ENCODE measurements at regions not wholly inside any gene's neighbourhood (a gene's known extent, or its start where the extent isn't known, plus 50 kb on each side); places are given as distances from the start of the nearest gene placed in this dataset.

DNA sequence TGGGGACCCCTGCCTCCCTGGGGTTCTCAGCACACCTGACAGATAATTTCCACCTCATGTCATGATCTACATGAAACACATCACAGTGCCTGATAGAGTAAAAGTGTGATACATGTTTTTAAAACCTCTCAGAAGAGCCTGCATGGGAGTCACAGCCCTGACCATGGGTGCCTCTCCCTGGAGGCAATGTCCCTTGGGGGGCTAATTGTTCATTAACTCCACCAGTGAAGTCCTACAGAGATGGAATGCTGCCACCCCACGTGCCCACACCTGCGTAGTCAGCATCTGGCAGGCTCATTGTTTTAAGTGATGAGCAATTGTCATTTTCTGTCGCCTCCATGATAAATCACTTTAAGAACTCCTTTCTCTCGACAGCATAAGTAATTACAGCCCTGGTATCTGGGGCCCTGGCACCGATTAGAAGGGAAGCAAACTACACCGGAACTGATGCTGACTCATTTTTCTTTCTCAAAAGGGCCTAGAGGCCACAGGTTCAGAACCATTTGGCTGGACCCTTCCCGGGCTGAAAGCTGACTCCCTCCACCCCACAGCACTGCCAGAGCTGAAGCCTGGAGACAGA, 109.6 kb upstream of the GJB5 start:
- Mint-ChIP-seq H3K36me3 (no peaks in the 10 kb centered on the region), H3K4me1 (peaks cover 0 to 3% (median 0%) of the 10 kb centered on the region in 4 donors), H3K27me3 (peaks cover 34 to 40% of the 10 kb centered on the region in 2 donors), H3K27ac (no peak overlapping the region), H3K9me3 (no peaks in the 10 kb centered on the region), H3K4me3 (no peak overlapping the region)
- H3K9me3 ChIP-seq (ENCODE audit: control insufficient read depth in 1 of 2, low read length in 2 of 2): no peaks in the 10 kb centered on the region
- no peak for DNase-seq
- CTCF ChIA-PET (ENCODE audit: partially characterized antibody): no interaction called here
- POLR2A ChIA-PET (ENCODE audit: partially characterized antibody): no interaction called here
- H3K4me1 ChIP-seq (ENCODE audit: insufficient read depth, low read length): no peaks in the 10 kb centered on the region
- H3K27ac ChIP-seq (ENCODE audit: low read depth, low read length): no peak overlapping the region
- intact Hi-C loops (cut with micrococcal nuclease): no loop called here
- H3K4me3 ChIP-seq (ENCODE audit: low read length in 2 of 2): no peak overlapping the region
- no peaks in the 10 kb centered on the region for H3K36me3 ChIP-seq (ENCODE audit: insufficient read depth, low read length)
- H3K27me3 ChIP-seq (ENCODE audit: insufficient read depth, low read length): peaks cover 14% of the 10 kb centered on the region

DNA sequence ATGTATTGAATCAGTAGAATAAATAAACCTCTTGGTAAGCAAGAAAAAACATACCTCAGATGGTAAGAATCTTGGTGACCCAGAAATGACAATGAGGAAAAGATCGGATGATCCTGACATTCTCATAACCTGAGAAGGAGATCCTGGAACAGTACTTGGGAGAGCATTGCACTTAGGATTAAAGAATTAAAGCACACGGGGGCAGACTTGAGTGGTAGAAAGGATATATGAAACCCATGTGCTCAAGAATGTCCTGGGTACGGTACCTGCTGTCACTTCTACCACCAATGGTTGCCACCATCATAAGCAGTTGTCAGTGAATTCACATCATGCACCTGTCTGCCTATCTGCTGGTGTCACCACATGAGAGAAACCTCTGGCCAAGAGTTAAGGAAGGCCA, 108.9 kb upstream of the GJB5 start:
- no peaks in the 10 kb centered on the region for H3K9me3 ChIP-seq (ENCODE audit: control insufficient read depth in 1 of 2, low read length in 2 of 2)
- no peak overlapping the region for H3K4me3 ChIP-seq (ENCODE audit: low read length in 2 of 2)
- no peaks in the 10 kb centered on the region for H3K4me1 ChIP-seq (ENCODE audit: insufficient read depth, low read length)
- H3K9me3 Mint-ChIP-seq: no peaks in the 10 kb centered on the region
- peaks cover 14% of the 10 kb centered on the region for H3K27me3 ChIP-seq (ENCODE audit: insufficient read depth, low read length)
- H3K4me3 Mint-ChIP-seq: no peak overlapping the region
- H3K27ac Mint-ChIP-seq: no peak overlapping the region
- no peaks in the 10 kb centered on the region for H3K36me3 ChIP-seq (ENCODE audit: insufficient read depth, low read length)
- POLR2A ChIA-PET (ENCODE audit: partially characterized antibody): no interaction called here
- intact Hi-C loops (cut with micrococcal nuclease): no loop called here
- no peak for DNase-seq
- no peaks in the 10 kb centered on the region for H3K36me3 Mint-ChIP-seq
- H3K4me1 Mint-ChIP-seq: no peaks in the 10 kb centered on the region
- peaks cover 31 to 36% of the 10 kb centered on the region in 2 donors for H3K27me3 Mint-ChIP-seq
- H3K27ac ChIP-seq (ENCODE audit: low read depth, low read length): no peak overlapping the region
- CTCF ChIA-PET (ENCODE audit: partially characterized antibody): no interaction called here

DNA sequence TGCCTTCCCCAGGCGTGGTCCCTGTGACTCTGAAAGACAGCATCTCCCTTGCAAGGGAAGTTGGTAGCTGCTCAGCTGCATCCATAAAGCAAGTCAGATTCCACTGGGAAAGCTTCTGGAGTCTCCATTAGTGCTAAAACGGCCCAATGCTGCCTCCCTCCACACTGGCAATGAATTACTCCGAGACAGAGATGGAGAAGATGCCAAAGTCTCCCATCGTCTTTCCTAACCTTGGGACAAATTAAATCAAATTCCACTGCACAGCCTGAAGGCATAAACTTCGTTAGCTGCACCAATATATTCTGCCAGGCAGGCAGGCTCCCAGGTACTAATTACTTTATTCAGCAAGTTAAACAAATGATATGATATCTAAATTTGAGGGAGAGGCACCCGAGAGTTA, 106.3 kb upstream of the GJB5 start:
- Histone ChIP-seq H3K27ac (ENCODE audit: low read depth, low read length) (no peak overlapping the region), H3K4me1 (ENCODE audit: insufficient read depth, low read length) (no peaks in the 10 kb centered on the region), H3K36me3 (ENCODE audit: insufficient read depth, low read length) (no peaks in the 10 kb centered on the region), H3K9me3 (ENCODE audit: control insufficient read depth in 1 of 2, low read length in 2 of 2) (no peaks in the 10 kb centered on the region), H3K4me3 (ENCODE audit: low read length in 2 of 2) (no peak overlapping the region), H3K27me3 (ENCODE audit: insufficient read depth, low read length) (peaks cover 14% of the 10 kb centered on the region)
- no peaks in the 10 kb centered on the region for H3K4me1 Mint-ChIP-seq
- POLR2A ChIA-PET (ENCODE audit: partially characterized antibody): no interaction called here
- H3K27ac Mint-ChIP-seq: no peak overlapping the region
- CTCF ChIA-PET (ENCODE audit: partially characterized antibody): no interaction called here
- no peaks in the 10 kb centered on the region for H3K36me3 Mint-ChIP-seq
- intact Hi-C loops (cut with micrococcal nuclease): no loop called here
- no peak overlapping the region for H3K4me3 Mint-ChIP-seq
- peaks cover 28 to 42% of the 10 kb centered on the region in 2 donors for H3K27me3 Mint-ChIP-seq
- H3K9me3 Mint-ChIP-seq: peaks cover 0 to 2% (median 0%) of the 10 kb centered on the region in 8 donors
- DNase-seq: no peak

DNA sequence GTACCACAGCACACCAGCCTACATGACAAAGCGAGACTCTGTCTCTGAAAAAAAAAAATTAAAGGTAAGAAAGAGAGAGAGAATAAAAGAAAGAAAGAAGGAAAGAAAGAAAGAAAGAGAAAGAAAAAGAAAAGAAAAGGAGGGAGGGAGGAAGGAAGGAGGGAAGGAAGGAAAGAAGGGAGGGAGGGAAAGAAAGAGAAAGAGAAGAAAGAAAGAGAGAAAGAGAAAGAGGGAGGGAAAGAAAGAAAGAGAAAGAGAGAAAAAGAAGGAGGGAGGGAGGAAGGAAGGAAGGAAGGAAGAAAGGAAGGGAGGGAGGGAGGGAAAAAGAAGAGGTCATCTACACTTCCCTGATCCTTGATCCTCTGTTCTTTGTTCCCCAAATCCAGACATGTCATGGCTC, 104.8 kb upstream of the GJB5 start:
- no peak overlapping the region for H3K4me3 Mint-ChIP-seq
- H3K9me3 ChIP-seq (ENCODE audit: control insufficient read depth in 1 of 2, low read length in 2 of 2): no peaks in the 10 kb centered on the region
- H3K27ac ChIP-seq (ENCODE audit: low read depth, low read length): no peak overlapping the region
- ChIA-PET POLR2A (ENCODE audit: partially characterized antibody) (no interaction called here), CTCF (ENCODE audit: partially characterized antibody) (no interaction called here)
- no peaks in the 10 kb centered on the region for H3K36me3 Mint-ChIP-seq
- H3K4me1 Mint-ChIP-seq: no peaks in the 10 kb centered on the region
- peaks cover 0 to 2% (median 0%) of the 10 kb centered on the region in 8 donors for H3K9me3 Mint-ChIP-seq
- H3K27me3 Mint-ChIP-seq: peaks cover 30 to 45% of the 10 kb centered on the region in 2 donors
- no peak for DNase-seq
- H3K27ac Mint-ChIP-seq: no peak overlapping the region
- intact Hi-C loops (cut with micrococcal nuclease): no loop called here
- no peak overlapping the region for H3K4me3 ChIP-seq (ENCODE audit: low read length in 2 of 2)
- peaks cover 14% of the 10 kb centered on the region for H3K27me3 ChIP-seq (ENCODE audit: insufficient read depth, low read length)
- H3K36me3 ChIP-seq (ENCODE audit: insufficient read depth, low read length): no peaks in the 10 kb centered on the region
- no peaks in the 10 kb centered on the region for H3K4me1 ChIP-seq (ENCODE audit: insufficient read depth, low read length)

DNA sequence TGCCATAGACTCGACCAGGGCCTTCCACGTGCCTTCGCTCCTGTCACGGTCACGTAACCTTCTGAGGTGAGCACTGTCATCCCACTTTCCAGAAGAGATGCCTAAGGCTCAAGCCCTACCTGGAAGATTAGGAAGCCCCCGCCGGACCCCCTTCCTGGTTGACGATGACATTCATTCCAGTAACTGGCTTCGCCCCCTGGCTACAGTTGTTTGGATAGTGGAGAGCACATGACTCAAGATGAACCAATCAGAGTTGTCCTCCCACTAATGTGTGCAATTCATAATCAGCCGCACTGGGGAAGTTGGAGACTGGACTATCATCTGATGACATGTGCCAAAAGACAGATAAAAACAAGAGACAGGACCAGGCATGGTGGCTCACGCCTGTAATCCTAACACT, 104.0 kb upstream of the GJB5 start:
- no peak overlapping the region for H3K27ac ChIP-seq (ENCODE audit: low read depth, low read length)

GRCh38 chr1:34653110-34653509, 101.7 kb upstream of the GJB5 start:
- H3K4me3 ChIP-seq (ENCODE audit: low read length in 2 of 2): no peak overlapping the region
- ChIA-PET POLR2A (ENCODE audit: partially characterized antibody) (no interaction called here), CTCF (ENCODE audit: partially characterized antibody) (no interaction called here)
- peaks cover 3% of the 10 kb centered on the region for H3K27me3 ChIP-seq (ENCODE audit: insufficient read depth, low read length)
- Mint-ChIP-seq H3K36me3 (no peaks in the 10 kb centered on the region), H3K9me3 (peaks cover 0 to 3% (median 0%) of the 10 kb centered on the region in 8 donors), H3K27ac (no peak overlapping the region), H3K4me1 (no peaks in the 10 kb centered on the region), H3K27me3 (peaks cover 20 to 32% of the 10 kb centered on the region in 2 donors), H3K4me3 (no peak overlapping the region)
- intact Hi-C loops (cut with micrococcal nuclease): no loop called here
- H3K9me3 ChIP-seq (ENCODE audit: control insufficient read depth in 1 of 2, low read length in 2 of 2): no peaks in the 10 kb centered on the region
- no peaks in the 10 kb centered on the region for H3K4me1 ChIP-seq (ENCODE audit: insufficient read depth, low read length)
- H3K27ac ChIP-seq (ENCODE audit: low read depth, low read length): no peak overlapping the region
- no peaks in the 10 kb centered on the region for H3K36me3 ChIP-seq (ENCODE audit: insufficient read depth, low read length)
- no peak for DNase-seq

More for the DNA sequence above, 104.0 kb upstream of the GJB5 start:
- no peaks in the 10 kb centered on the region for H3K36me3 Mint-ChIP-seq
- intact Hi-C loops (cut with micrococcal nuclease): no loop called here
- H3K9me3 ChIP-seq (ENCODE audit: control insufficient read depth in 1 of 2, low read length in 2 of 2): no peaks in the 10 kb centered on the region
- no peaks in the 10 kb centered on the region for H3K4me1 Mint-ChIP-seq
- CTCF ChIA-PET (ENCODE audit: partially characterized antibody): no interaction called here
- no peaks in the 10 kb centered on the region for H3K36me3 ChIP-seq (ENCODE audit: insufficient read depth, low read length)
- H3K27me3 ChIP-seq (ENCODE audit: insufficient read depth, low read length): peaks cover 14% of the 10 kb centered on the region
- DNase-seq: no peak
- H3K4me3 ChIP-seq (ENCODE audit: low read length in 2 of 2): no peak overlapping the region
- H3K27ac Mint-ChIP-seq: no peak overlapping the region
- POLR2A ChIA-PET (ENCODE audit: partially characterized antibody): no interaction called here
- no peak overlapping the region for H3K4me3 Mint-ChIP-seq
- H3K4me1 ChIP-seq (ENCODE audit: insufficient read depth, low read length): no peaks in the 10 kb centered on the region
- peaks cover 30 to 38% of the 10 kb centered on the region in 2 donors for H3K27me3 Mint-ChIP-seq
- H3K9me3 Mint-ChIP-seq: peaks cover 0 to 3% (median 0%) of the 10 kb centered on the region in 8 donors

- ChIA-PET CTCF (ENCODE audit: partially characterized antibody) (no interaction called here), POLR2A (ENCODE audit: partially characterized antibody) (no interaction called here)
- Histone ChIP-seq H3K9me3 (ENCODE audit: control insufficient read depth in 1 of 2, low read length in 2 of 2) (no peaks in the 10 kb centered on the region), H3K4me3 (ENCODE audit: low read length in 2 of 2) (no peak overlapping the region), H3K27ac (ENCODE audit: low read depth, low read length) (no peak overlapping the region), H3K4me1 (ENCODE audit: insufficient read depth, low read length) (no peaks in the 10 kb centered on the region), H3K36me3 (ENCODE audit: insufficient read depth, low read length) (no peaks in the 10 kb centered on the region), H3K27me3 (ENCODE audit: insufficient read depth, low read length) (no peaks in the 10 kb centered on the region)
- Mint-ChIP-seq H3K27ac (no peak overlapping the region), H3K4me1 (no peaks in the 10 kb centered on the region), H3K36me3 (no peaks in the 10 kb centered on the region), H3K27me3 (peaks cover 11 to 15% of the 10 kb centered on the region in 2 donors), H3K9me3 (peaks cover 0 to 3% (median 0%) of the 10 kb centered on the region in 8 donors), H3K4me3 (no peak overlapping the region)
- DNase-seq: no peak
- intact Hi-C loops (cut with micrococcal nuclease): no loop called here
Measured at GRCh38 chr1:34655206-34655874, 99.5 kb upstream of the GJB5 start.

Data from CD4-positive, alpha-beta memory T cell (primary cell).